Right lobe of liver (tissue), 4 donors: ENCODE measurements at regions not wholly inside any gene's neighbourhood (a gene's known extent, or its start where the extent isn't known, plus 50 kb on each side); places are given as distances from the start of the nearest gene placed in this dataset.

Experiments
- POLR2A ChIP-seq: fragments of 450-650 bp; IDR thresholded peaks from one replicate; pipeline ENCODE4 v1.6.1; 2017; ENCODE audit warnings: antibody characterized with exemption, mild to moderate bottlenecking
- TF ChIP-seq, protein P1 (sequence below), 4 donors: fragments of 200-600 bp in 3 of 4; fragments of 450-650 bp in 1 of 4; IDR thresholded peaks; one replicate each; pipeline versions ENCODE4 v1.5.1 to v1.8.0; 2016 to 2022; ENCODE audit warnings: antibody characterized with exemption in 4 of 4, mild to moderate bottlenecking in 2 of 4
- donor health status: DM: no; HTN: no; CAD: no.
- donor health status: DM: no; HTN: no; CAD: no.
- donor health status: DM: no; HTN: yes; CAD: no.

DNA sequence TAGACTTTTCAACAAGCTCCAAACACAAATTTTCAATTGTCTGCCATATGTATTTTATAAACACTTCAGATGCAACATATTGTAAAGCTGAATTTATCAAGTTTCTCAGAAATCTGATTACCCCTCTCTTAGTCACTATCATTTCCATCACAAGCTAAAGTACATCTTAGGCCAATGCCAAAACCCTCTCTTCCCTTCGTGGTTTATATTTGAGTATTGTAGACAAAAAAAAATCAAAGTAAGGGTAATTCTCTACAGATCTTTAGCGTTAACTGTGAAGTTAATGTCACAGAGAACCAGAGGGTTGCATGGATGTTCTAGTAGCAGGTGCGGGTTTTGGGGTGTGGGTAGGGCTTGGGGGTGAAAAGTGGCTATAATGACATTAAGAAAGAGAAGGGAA is 387.7 kb upstream of the PTGER4 start:
- TF ChIP-seq, protein P1, sequence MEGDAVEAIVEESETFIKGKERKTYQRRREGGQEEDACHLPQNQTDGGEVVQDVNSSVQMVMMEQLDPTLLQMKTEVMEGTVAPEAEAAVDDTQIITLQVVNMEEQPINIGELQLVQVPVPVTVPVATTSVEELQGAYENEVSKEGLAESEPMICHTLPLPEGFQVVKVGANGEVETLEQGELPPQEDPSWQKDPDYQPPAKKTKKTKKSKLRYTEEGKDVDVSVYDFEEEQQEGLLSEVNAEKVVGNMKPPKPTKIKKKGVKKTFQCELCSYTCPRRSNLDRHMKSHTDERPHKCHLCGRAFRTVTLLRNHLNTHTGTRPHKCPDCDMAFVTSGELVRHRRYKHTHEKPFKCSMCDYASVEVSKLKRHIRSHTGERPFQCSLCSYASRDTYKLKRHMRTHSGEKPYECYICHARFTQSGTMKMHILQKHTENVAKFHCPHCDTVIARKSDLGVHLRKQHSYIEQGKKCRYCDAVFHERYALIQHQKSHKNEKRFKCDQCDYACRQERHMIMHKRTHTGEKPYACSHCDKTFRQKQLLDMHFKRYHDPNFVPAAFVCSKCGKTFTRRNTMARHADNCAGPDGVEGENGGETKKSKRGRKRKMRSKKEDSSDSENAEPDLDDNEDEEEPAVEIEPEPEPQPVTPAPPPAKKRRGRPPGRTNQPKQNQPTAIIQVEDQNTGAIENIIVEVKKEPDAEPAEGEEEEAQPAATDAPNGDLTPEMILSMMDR (IDR thresholded peaks at IDR 0.05): no peak
- TF ChIP-seq POLR2A: no peak
